Parathyroid adenoma (tissue), 2 donors: ENCODE measurements at regions not wholly inside any gene's neighbourhood (a gene's known extent, or its start where the extent isn't known, plus 50 kb on each side); places are given as distances from the start of the nearest gene placed in this dataset.

Experiments
- H2AFZ ChIP-seq: fragments of 300-600 bp; sonication (generic); one replicate; pipeline ENCODE4 v1.7.0; 2017; ENCODE audit warnings: antibody characterized with exemption, mild to moderate bottlenecking
- H3K27ac ChIP-seq: fragments of 300-600 bp; sonication (generic); one replicate; pipeline ENCODE4 v1.7.0; 2017
- H3K27me3 ChIP-seq: fragments of 300-600 bp; sonication (generic); one replicate; pipeline ENCODE4 v1.7.0; 2017; ENCODE audit warnings: low read length; ENCODE audit not compliant: control insufficient read depth, insufficient read depth
- H3K36me3 ChIP-seq: fragments of 300-600 bp; sonication (generic); one replicate; pipeline ENCODE4 v1.7.0; 2017; ENCODE audit warnings: low read length; ENCODE audit not compliant: control insufficient read depth, insufficient read depth
- H3K4me1 ChIP-seq: fragments of 300-600 bp; sonication (generic); one replicate; pipeline ENCODE4 v1.7.0; 2017; ENCODE audit warnings: control low read depth
- H3K4me2 ChIP-seq: fragments of 300-600 bp; sonication (generic); one replicate; pipeline ENCODE4 v1.7.0; 2017; ENCODE audit warnings: low read length
- H3K4me3 ChIP-seq: fragments of 300-600 bp; sonication (generic); one replicate; pipeline ENCODE4 v1.7.0; 2017; ENCODE audit warnings: low read depth, low read length
- H3K79me2 ChIP-seq: fragments of 300-600 bp; sonication (generic); one replicate; pipeline ENCODE4 v1.7.0; 2017; ENCODE audit warnings: control low read depth
- H3K9ac ChIP-seq: fragments of 300-600 bp; sonication (generic); one replicate; pipeline ENCODE4 v1.7.0; 2017; ENCODE audit warnings: mild to moderate bottlenecking
- H3K9me3 ChIP-seq: fragments of 300-600 bp; sonication (generic); one replicate; pipeline ENCODE4 v1.7.0; 2017; ENCODE audit warnings: low read length; ENCODE audit not compliant: control insufficient read depth
- CTCF ChIP-seq: fragments of 300-600 bp; sonication (generic); IDR thresholded peaks from one replicate; pipeline ENCODE4 v1.7.0; 2017; ENCODE audit warnings: antibody characterized with exemption, mild to moderate bottlenecking
- donor health status: primary hyperparathyroidism.

- H2AFZ ChIP-seq: no peak overlapping the region
- no peaks in the 10 kb centered on the region for H3K9me3 ChIP-seq
- no peak overlapping the region for H3K4me2 ChIP-seq
- H3K4me3 ChIP-seq: no peak overlapping the region
- H3K27ac ChIP-seq: no peak overlapping the region
- no peak for TF ChIP-seq CTCF
- no peaks in the 10 kb centered on the region for H3K79me2 ChIP-seq
- H3K4me1 ChIP-seq: no peaks in the 10 kb centered on the region
- no peak overlapping the region for H3K9ac ChIP-seq
- H3K36me3 ChIP-seq: no peaks in the 10 kb centered on the region
- H3K27me3 ChIP-seq: no peaks in the 10 kb centered on the region
Measured at GRCh38 chr2:239605409-239605808, 204.6 kb upstream of the HDAC4 start.

GRCh38 chr2:239604861-239605260 lies 204.0 kb upstream of the HDAC4 start:
- H3K27ac ChIP-seq: no peak overlapping the region
- no peak overlapping the region for H2AFZ ChIP-seq
- H3K4me3 ChIP-seq: no peak overlapping the region
- H3K79me2 ChIP-seq: no peaks in the 10 kb centered on the region
- no peak overlapping the region for H3K9ac ChIP-seq
- no peak for TF ChIP-seq CTCF
- no peak overlapping the region for H3K4me2 ChIP-seq
- H3K9me3 ChIP-seq: no peaks in the 10 kb centered on the region
- no peaks in the 10 kb centered on the region for H3K36me3 ChIP-seq
- no peaks in the 10 kb centered on the region for H3K4me1 ChIP-seq
- no peaks in the 10 kb centered on the region for H3K27me3 ChIP-seq

- no peak overlapping the region for H3K9ac ChIP-seq
- H2AFZ ChIP-seq: no peak overlapping the region
- H3K27me3 ChIP-seq: no peaks in the 10 kb centered on the region
- no peak overlapping the region for H3K4me2 ChIP-seq
- H3K9me3 ChIP-seq: no peaks in the 10 kb centered on the region
- H3K36me3 ChIP-seq: no peaks in the 10 kb centered on the region
- H3K27ac ChIP-seq: no peak overlapping the region
- no peaks in the 10 kb centered on the region for H3K79me2 ChIP-seq
- H3K4me1 ChIP-seq: no peaks in the 10 kb centered on the region
- no peak overlapping the region for H3K4me3 ChIP-seq
- no peak for TF ChIP-seq CTCF
Measured at GRCh38 chr2:239603411-239604356, 202.9 kb upstream of the HDAC4 start.

GRCh38 chr2:239602290-239603282 lies 201.8 kb upstream of the HDAC4 start:
- H3K79me2 ChIP-seq: no peaks in the 10 kb centered on the region
- H3K27ac ChIP-seq: no peak overlapping the region
- no peak overlapping the region for H2AFZ ChIP-seq
- no peaks in the 10 kb centered on the region for H3K36me3 ChIP-seq
- H3K4me1 ChIP-seq: no peaks in the 10 kb centered on the region
- H3K27me3 ChIP-seq: no peaks in the 10 kb centered on the region
- no peak overlapping the region for H3K4me3 ChIP-seq
- TF ChIP-seq CTCF: no peak
- H3K4me2 ChIP-seq: no peak overlapping the region
- no peaks in the 10 kb centered on the region for H3K9me3 ChIP-seq
- no peak overlapping the region for H3K9ac ChIP-seq
